Activated B cell treated with CpG ODN at 0.5 μM for 24 hours (primary cell): ENCODE measurements at regions not wholly inside any gene's neighbourhood (a gene's known extent, or its start where the extent isn't known, plus 50 kb on each side); places are given as distances from the start of the nearest gene placed in this dataset.

ENCODE experiments used
- ATAC-seq: fragments of 200-7000 bp; cut with Tn5 transposase; one replicate; pipeline ENCODE4 v1.10.0; 2021; ENCODE audit warnings: low read depth, mild to moderate bottlenecking, moderate library complexity
- CTCF ChIA-PET: fragments of 350-600 bp; sonication (Branson Sonifier 250); formaldehyde crosslinking; loops from one replicate; lab custom pipeline; 2021; ENCODE audit warnings: antibody characterized with exemption; lab: Charles Lee
- POLR2A ChIA-PET: fragments of 350-600 bp; sonication (Branson Sonifier 250); formaldehyde crosslinking; loops from one replicate; lab custom pipeline; 2021; ENCODE audit warnings: antibody characterized with exemption; lab: Charles Lee
- DNase-seq: peaks from one replicate; pipeline ENCODE4 v3.0.0; 2022
- H3K27ac Mint-ChIP-seq: one replicate; pipeline ENCODE4 v1.8.0; 2020; ENCODE audit warnings: mixed read lengths
- H3K27me3 Mint-ChIP-seq: one replicate; pipeline ENCODE4 v1.8.0; 2021; ENCODE audit warnings: mixed read lengths
- H3K36me3 Mint-ChIP-seq: one replicate; pipeline ENCODE4 v1.8.0; 2021; ENCODE audit warnings: low read depth, mixed read lengths
- H3K4me1 Mint-ChIP-seq: one replicate; pipeline ENCODE4 v1.8.0; 2021; ENCODE audit warnings: mixed read lengths
- H3K4me3 Mint-ChIP-seq: one replicate; pipeline ENCODE4 v1.8.0; 2020; ENCODE audit warnings: mild to moderate bottlenecking, mixed read lengths
- H3K9me3 Mint-ChIP-seq: one replicate; pipeline ENCODE4 v1.8.0; 2020; ENCODE audit warnings: mixed read lengths
- intact Hi-C: fragments of 100-400 bp; cut with micrococcal nuclease; formaldehyde crosslinking; loops from one replicate; pipeline ENCODE4 v1.15.1; 2024
- TF ChIP-seq, protein P1 (sequence below): fragments of 200-600 bp; IDR thresholded peaks from one replicate; pipeline ENCODE4 v1.8.0; 2022; ENCODE audit warnings: antibody characterized with exemption, mild to moderate bottlenecking

DNA sequence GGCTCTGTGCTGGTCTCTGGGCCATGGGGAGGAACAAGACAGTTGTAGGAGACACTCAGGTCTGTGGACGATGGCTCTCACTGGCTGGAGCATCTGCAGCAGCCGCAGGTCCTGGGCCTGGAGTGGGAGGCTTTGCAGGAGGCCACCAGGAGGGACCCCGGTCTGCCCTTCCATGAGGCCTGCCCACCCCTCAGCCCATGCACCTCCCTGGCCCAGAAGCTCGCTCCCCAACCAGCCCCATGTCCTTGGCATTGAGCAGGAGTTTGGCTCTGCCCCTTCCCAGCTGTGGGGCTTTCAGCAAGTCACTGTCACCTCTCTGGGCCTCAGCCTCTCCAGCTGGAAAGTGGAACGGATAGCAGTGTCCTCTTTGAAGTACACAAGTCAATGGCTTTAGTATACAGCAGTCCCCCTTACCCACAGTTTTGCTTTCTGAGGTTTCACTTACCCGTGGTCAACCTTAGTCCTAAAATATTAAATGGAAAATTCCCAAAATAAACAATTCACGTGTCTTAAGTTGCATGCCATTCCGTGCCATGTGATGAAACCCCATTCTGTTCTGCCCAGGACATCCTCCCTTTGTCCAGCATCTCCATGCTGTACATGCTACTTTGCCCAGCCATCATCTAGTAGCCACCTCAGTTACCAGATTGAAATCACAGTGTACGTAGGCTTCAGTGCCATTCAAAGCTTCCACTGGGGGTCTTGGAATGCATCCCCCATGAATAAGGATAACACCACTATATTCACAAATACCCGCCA, 104.0 kb downstream of the CPZ start:
- H3K36me3 Mint-ChIP-seq: no peaks in the 10 kb centered on the region
- ATAC-seq: no peak
- ChIA-PET CTCF (no interaction called here), POLR2A (no interaction called here)
- no peaks in the 10 kb centered on the region for H3K27me3 Mint-ChIP-seq
- TF ChIP-seq, protein P1, sequence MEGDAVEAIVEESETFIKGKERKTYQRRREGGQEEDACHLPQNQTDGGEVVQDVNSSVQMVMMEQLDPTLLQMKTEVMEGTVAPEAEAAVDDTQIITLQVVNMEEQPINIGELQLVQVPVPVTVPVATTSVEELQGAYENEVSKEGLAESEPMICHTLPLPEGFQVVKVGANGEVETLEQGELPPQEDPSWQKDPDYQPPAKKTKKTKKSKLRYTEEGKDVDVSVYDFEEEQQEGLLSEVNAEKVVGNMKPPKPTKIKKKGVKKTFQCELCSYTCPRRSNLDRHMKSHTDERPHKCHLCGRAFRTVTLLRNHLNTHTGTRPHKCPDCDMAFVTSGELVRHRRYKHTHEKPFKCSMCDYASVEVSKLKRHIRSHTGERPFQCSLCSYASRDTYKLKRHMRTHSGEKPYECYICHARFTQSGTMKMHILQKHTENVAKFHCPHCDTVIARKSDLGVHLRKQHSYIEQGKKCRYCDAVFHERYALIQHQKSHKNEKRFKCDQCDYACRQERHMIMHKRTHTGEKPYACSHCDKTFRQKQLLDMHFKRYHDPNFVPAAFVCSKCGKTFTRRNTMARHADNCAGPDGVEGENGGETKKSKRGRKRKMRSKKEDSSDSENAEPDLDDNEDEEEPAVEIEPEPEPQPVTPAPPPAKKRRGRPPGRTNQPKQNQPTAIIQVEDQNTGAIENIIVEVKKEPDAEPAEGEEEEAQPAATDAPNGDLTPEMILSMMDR: no peak
- H3K4me3 Mint-ChIP-seq: no peak overlapping the region
- no peaks in the 10 kb centered on the region for H3K4me1 Mint-ChIP-seq
- no peak overlapping the region for H3K27ac Mint-ChIP-seq
- intact Hi-C loops: no loop called here
- DNase-seq: no peak
- H3K9me3 Mint-ChIP-seq: no peaks in the 10 kb centered on the region

- no peaks in the 10 kb centered on the region for H3K4me1 Mint-ChIP-seq
- H3K27ac Mint-ChIP-seq: no peak overlapping the region
- DNase-seq: no peak
- ChIA-PET CTCF (no interaction called here), POLR2A (no interaction called here)
- no peaks in the 10 kb centered on the region for H3K36me3 Mint-ChIP-seq
- TF ChIP-seq, protein P1: no peak
- H3K27me3 Mint-ChIP-seq: no peaks in the 10 kb centered on the region
- no peak overlapping the region for H3K4me3 Mint-ChIP-seq
- H3K9me3 Mint-ChIP-seq: no peaks in the 10 kb centered on the region
- no peak for ATAC-seq
- intact Hi-C loops: no loop called here
These were observed 103.0 kb downstream of the CPZ start for GRCh38 chr4:8695237-8696219.

GRCh38 chr4:8694651-8695151, 102.1 kb downstream of the CPZ start:
- no peak for DNase-seq
- Mint-ChIP-seq H3K36me3 (no peaks in the 10 kb centered on the region), H3K9me3 (no peaks in the 10 kb centered on the region), H3K27ac (no peak overlapping the region), H3K27me3 (no peaks in the 10 kb centered on the region), H3K4me1 (no peaks in the 10 kb centered on the region), H3K4me3 (no peak overlapping the region)
- TF ChIP-seq, protein P1: no peak
- CTCF ChIA-PET: no interaction called here
- POLR2A ChIA-PET: no interaction called here
- no peak for ATAC-seq
- intact Hi-C loops: no loop called here

GRCh38 chr4:8694226-8694625, 101.7 kb downstream of the CPZ start:
- CTCF ChIA-PET: no interaction called here
- Mint-ChIP-seq H3K9me3 (no peaks in the 10 kb centered on the region), H3K4me1 (no peaks in the 10 kb centered on the region), H3K4me3 (no peak overlapping the region), H3K27me3 (no peaks in the 10 kb centered on the region), H3K36me3 (no peaks in the 10 kb centered on the region), H3K27ac (no peak overlapping the region)
- DNase-seq (no peak), ATAC-seq (no peak)
- intact Hi-C loops: no loop called here
- POLR2A ChIA-PET: no interaction called here
- TF ChIP-seq, protein P1: no peak
